Small intestine (tissue), 7 donors: ENCODE measurements at regions not wholly inside any gene's neighbourhood (a gene's known extent, or its start where the extent isn't known, plus 50 kb on each side); places are given as distances from the start of the nearest gene placed in this dataset.

Source experiments
- DNase-seq, 2 donors: peaks; one replicate each; pipeline versions ENCODE4 v3.0.0 to v3.0.0-alpha.2; 2013
- FAIRE-seq: peaks from 2 replicates; lab custom pipeline; 2012; peaks lifted over from hg19 to GRCh38; lab: Jason Lieb, UNC
- H3K27ac ChIP-seq, 3 donors: one replicate each; pipeline ENCODE4 v1.5.1; 2013; ENCODE audit warnings: low read length in 2 of 3, mild to moderate bottlenecking in 2 of 3, control low read depth in 1 of 3, inconsistent platforms in 1 of 3, low read depth in 1 of 3, moderate library complexity in 1 of 3
- H3K27me3 ChIP-seq, 3 donors: one replicate each; pipeline ENCODE4 v1.6.1; 2013; ENCODE audit warnings: low read length in 3 of 3, inconsistent platforms in 1 of 3; ENCODE audit not compliant: control insufficient read depth in 3 of 3, insufficient read depth in 3 of 3
- H3K36me3 ChIP-seq, 3 donors: one replicate each; pipeline ENCODE4 v1.6.1; 2013; ENCODE audit warnings: low read length in 3 of 3, inconsistent platforms in 1 of 3, low read depth in 1 of 3, mild to moderate bottlenecking in 1 of 3, moderate library complexity in 1 of 3; ENCODE audit not compliant: control insufficient read depth in 3 of 3, insufficient read depth in 2 of 3
- H3K4me1 ChIP-seq, 3 donors: one replicate each; pipeline ENCODE4 v1.6.1; 2013; ENCODE audit warnings: low read length in 2 of 3, inconsistent platforms in 1 of 3, low read depth in 1 of 3, mild to moderate bottlenecking in 1 of 3, moderate library complexity in 1 of 3; ENCODE audit not compliant: control insufficient read depth in 3 of 3, insufficient read depth in 2 of 3
- H3K4me3 ChIP-seq, 3 donors: one replicate each; pipeline ENCODE4 v1.5.1; 2013; ENCODE audit warnings: low read length in 3 of 3, control low read depth in 1 of 3, inconsistent platforms in 1 of 3, low read depth in 1 of 3, mild to moderate bottlenecking in 1 of 3, moderate library complexity in 1 of 3
- H3K9me3 ChIP-seq, 2 donors: one replicate each; pipeline ENCODE4 v1.6.1; 2013; ENCODE audit warnings: low read depth in 1 of 2, low read length in 1 of 2; ENCODE audit not compliant: control insufficient read depth in 2 of 2, insufficient read depth in 1 of 2
- WGBS, 3 donors: extraction: QIAGEN DNeasy Blood & Tissue Kit; methylation state at CpG; one replicate each; pipeline ENCODE4 v1.1.7; 2013; 5-methylcytosine and 5-hydroxymethylcytosine counted together
- donor health status: healthy with polysubstance abuse.
- donor health status: control.
- donor health status: control.
- donor health status: Bipolar disorder and iron deficiency.
- donor health status: healthy.

- no peak overlapping the region for H3K27ac ChIP-seq
Measured at GRCh38 chr2:129777146-129777545, 202.3 kb upstream of the RAB6C start.

GRCh38 chr2:129777762-129778583 is 201.5 kb upstream of the RAB6C start:
- H3K27ac ChIP-seq = no peak overlapping the region
- WGBS, 3 donors = 65 to 76% (median 72%) methylated on average over 9 of the region's 9 CpGs
- no peak for FAIRE-seq
- H3K4me3 ChIP-seq = no peak overlapping the region
- H3K36me3 ChIP-seq = no peaks in the 10 kb centered on the region
- peaks cover 0 to 10% (median 0%) of the 10 kb centered on the region in 3 donors for H3K27me3 ChIP-seq
- DNase-seq = no peak
- H3K4me1 ChIP-seq = peaks cover 0 to 4% (median 0%) of the 10 kb centered on the region in 3 donors
- peaks cover 0 to 1% of the 10 kb centered on the region in 2 donors for H3K9me3 ChIP-seq

More at GRCh38 chr2:129777146-129777545, 202.3 kb upstream of the RAB6C start:
- Histone ChIP-seq H3K4me1 (peaks cover 0 to 4% (median 0%) of the 10 kb centered on the region in 3 donors), H3K36me3 (no peaks in the 10 kb centered on the region), H3K4me3 (no peak overlapping the region), H3K9me3 (peaks cover 0 to 7% of the 10 kb centered on the region in 2 donors), H3K27me3 (peaks cover 0 to 10% (median 0%) of the 10 kb centered on the region in 3 donors)
- no peak for DNase-seq
- WGBS, 3 donors = 66 to 84% (median 78%) methylated on average over 2 of the region's 2 CpGs
- no peak for FAIRE-seq

- 79 to 84% (median 81%) methylated on average over 8 of the region's 8 CpGs for WGBS, 3 donors
- no peak for FAIRE-seq
Measured at GRCh38 chr2:129778584-129778877, 200.9 kb upstream of the RAB6C start.

DNA sequence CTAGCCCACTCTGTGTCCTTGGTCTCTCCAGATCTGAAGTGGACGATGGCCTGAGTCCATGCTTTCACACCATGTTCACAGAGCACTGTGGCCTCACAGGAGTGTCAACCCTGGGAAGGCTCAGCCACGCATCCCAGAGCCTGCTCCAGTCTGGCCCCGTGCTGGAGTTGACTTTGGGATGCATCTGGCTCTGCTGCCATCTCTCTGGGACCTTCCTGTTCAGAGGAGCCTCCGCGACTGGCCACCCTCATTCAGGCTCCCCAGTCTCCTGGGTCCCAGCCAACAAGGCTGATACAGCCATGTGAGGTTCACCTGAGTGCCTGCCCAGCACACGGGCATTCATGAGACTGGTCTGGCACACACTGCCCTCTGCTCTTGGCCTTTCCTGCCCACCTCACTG is 199.7 kb upstream of the RAB6C start:
- Histone ChIP-seq H3K27me3 (peaks cover 0 to 10% (median 0%) of the 10 kb centered on the region in 3 donors), H3K36me3 (no peaks in the 10 kb centered on the region), H3K27ac (no peak overlapping the region), H3K4me3 (no peak overlapping the region), H3K9me3 (no peaks in the 10 kb centered on the region), H3K4me1 (peaks cover 0 to 4% (median 0%) of the 10 kb centered on the region in 3 donors)
- FAIRE-seq (no peak), DNase-seq (no peak)
- 84 to 88% (median 86%) methylated on average over 6 of the region's 6 CpGs for WGBS, 3 donors

More at GRCh38 chr2:129778584-129778877, 200.9 kb upstream of the RAB6C start:
- Histone ChIP-seq H3K36me3 (no peaks in the 10 kb centered on the region), H3K4me1 (peaks cover 0 to 4% (median 0%) of the 10 kb centered on the region in 3 donors), H3K4me3 (no peak overlapping the region), H3K27me3 (peaks cover 0 to 10% (median 0%) of the 10 kb centered on the region in 3 donors), H3K9me3 (no peaks in the 10 kb centered on the region), H3K27ac (no peak overlapping the region)
- no peak for DNase-seq

GRCh38 chr2:129780316-129781270 is 198.9 kb upstream of the RAB6C start:
- H3K4me1 ChIP-seq = peaks cover 0 to 4% (median 0%) of the 10 kb centered on the region in 3 donors
- no peak for FAIRE-seq
- peaks cover 0 to 10% (median 2%) of the 10 kb centered on the region in 3 donors for H3K27me3 ChIP-seq
- H3K27ac ChIP-seq = no peak overlapping the region
- H3K4me3 ChIP-seq = no peak overlapping the region
- 61 to 72% (median 69%) methylated on average over 13 of the region's 13 CpGs for WGBS, 3 donors
- no peaks in the 10 kb centered on the region for H3K36me3 ChIP-seq
- no peak for DNase-seq
- H3K9me3 ChIP-seq = no peaks in the 10 kb centered on the region

GRCh38 chr2:129781749-129782632 is 197.5 kb upstream of the RAB6C start:
- peaks cover 0 to 3% (median 0%) of the 10 kb centered on the region in 3 donors for H3K4me1 ChIP-seq
- WGBS, 3 donors = 73 to 75% (median 73%) methylated on average over 18 of the region's 18 CpGs
- H3K4me3 ChIP-seq = no peak overlapping the region
- no peak for FAIRE-seq
- peaks cover 0 to 10% (median 2%) of the 10 kb centered on the region in 3 donors for H3K27me3 ChIP-seq
- no peak overlapping the region for H3K27ac ChIP-seq
- DNase-seq = no peak
- no peaks in the 10 kb centered on the region for H3K9me3 ChIP-seq
- H3K36me3 ChIP-seq = no peaks in the 10 kb centered on the region

GRCh38 chr2:129782633-129782990 is 196.9 kb upstream of the RAB6C start:
- Histone ChIP-seq H3K36me3 (no peaks in the 10 kb centered on the region), H3K9me3 (no peaks in the 10 kb centered on the region), H3K4me1 (no peaks in the 10 kb centered on the region), H3K27ac (no peak overlapping the region), H3K27me3 (peaks cover 0 to 10% (median 2%) of the 10 kb centered on the region in 3 donors), H3K4me3 (no peak overlapping the region)
- 78 to 93% (median 82%) methylated on average over 5 of the region's 5 CpGs for WGBS, 3 donors
- FAIRE-seq = no peak
- no peak for DNase-seq
